ENCODE measurements at regions not wholly inside any gene's neighbourhood (a gene's known extent, or its start where the extent isn't known, plus 50 kb on each side); places are given as distances from the start of the nearest gene placed in this dataset.

- intact Hi-C loops (cut with micrococcal nuclease): no loop called here
Observed at GRCh38 chr3:46091741-46092701, 64.7 kb upstream of the XCR1 start.

GRCh38 chr3:46091046-46091445 lies 63.8 kb upstream of the XCR1 start:
- intact Hi-C loops (cut with micrococcal nuclease): no loop called here

GRCh38 chr3:46090161-46090591 lies 62.9 kb upstream of the XCR1 start:
- intact Hi-C loops (cut with micrococcal nuclease): loop anchor here (1.0 kb wide), 1 partner anchor 118 kb away; the partner anchor contains the start of gene CCR1

- intact Hi-C loops (cut with micrococcal nuclease): loop anchor here (1.0 kb wide), 1 partner anchor 119 kb away; the partner anchor contains the start of gene CCR1
Observed at GRCh38 chr3:46089237-46090011, 62.1 kb upstream of the XCR1 start.

- intact Hi-C loops (cut with micrococcal nuclease): loop anchor here (1.0 kb wide), 2 partner anchors 284 to 290 kb away; no protein-coding TSS in a partner anchor
Observed at GRCh38 chr3:46087871-46088270, 60.6 kb upstream of the XCR1 start.

GRCh38 chr3:46086986-46087385 lies 59.7 kb upstream of the XCR1 start:
- intact Hi-C loops (cut with micrococcal nuclease): no loop called here

- intact Hi-C loops (cut with micrococcal nuclease): no loop called here
Observed at GRCh38 chr3:46086083-46086437, 58.8 kb upstream of the XCR1 start.

GRCh38 chr3:46085421-46086082 lies 58.3 kb upstream of the XCR1 start:
- intact Hi-C loops (cut with micrococcal nuclease): no loop called here

GRCh38 chr3:46083956-46084355 lies 56.7 kb upstream of the XCR1 start:
- intact Hi-C loops (cut with micrococcal nuclease): no loop called here

- intact Hi-C loops (cut with micrococcal nuclease): no loop called here
Observed at GRCh38 chr3:46082849-46083248, 55.6 kb upstream of the XCR1 start.

- intact Hi-C loops (cut with micrococcal nuclease): no loop called here
Observed at GRCh38 chr3:46082021-46082420, 54.7 kb upstream of the XCR1 start.

- intact Hi-C loops (cut with micrococcal nuclease): no loop called here
Observed at GRCh38 chr3:46080969-46081345, 53.7 kb upstream of the XCR1 start.

GRCh38 chr3:46080124-46080968 lies 53.1 kb upstream of the XCR1 start:
- intact Hi-C loops (cut with micrococcal nuclease): no loop called here

- intact Hi-C loops (cut with micrococcal nuclease): loop anchor here (1.0 to 10.0 kb wide), 12 partner anchors 141 to 568 kb away; partner anchors contain the start of genes LIMD1 and LZTFL1
Observed at GRCh38 chr3:46078712-46079400, 51.6 kb upstream of the XCR1 start.
